Thoracic aorta (tissue), 2 donors: ENCODE measurements at regions not wholly inside any gene's neighbourhood (a gene's known extent, or its start where the extent isn't known, plus 50 kb on each side); places are given as distances from the start of the nearest gene placed in this dataset.
"Not testable (repeated sequence)": the region's sequence is repeated elsewhere in the genome, so short reads cannot be mapped to it uniquely, and the experiment has no call there.

Experiments used
- ATAC-seq: fragments of 150-250 bp; one replicate; pipeline ENCODE4 v1.8.0; 2017; ENCODE audit warnings: low read depth; ENCODE audit not compliant: insufficient number of reproducible peaks, low FRiP score
- DNase-seq: peaks from one replicate; pipeline ENCODE4 v3.0.0-alpha.2; 2020; ENCODE audit warnings: low spot score
- H3K27ac ChIP-seq, 2 donors: fragments of 200-600 bp; sonication (generic); 1 replicate in 1 of 2; 2 replicates in 1 of 2; pipeline ENCODE4 v1.5.1; 2016; ENCODE audit warnings: mild to moderate bottlenecking in 2 of 2, moderate library complexity in 2 of 2
- H3K27me3 ChIP-seq: fragments of 200-600 bp; sonication (generic); replicated peaks from 2 replicates; pipeline ENCODE4 v1.6.0; 2016; ENCODE audit warnings: mild to moderate bottlenecking; ENCODE audit not compliant: insufficient read depth
- H3K36me3 ChIP-seq: fragments of 200-600 bp; sonication (generic); one replicate; pipeline ENCODE4 v1.5.1; 2016
- H3K4me1 ChIP-seq, 2 donors: fragments of 200-600 bp; sonication (generic); 1 replicate in 1 of 2; 2 replicates in 1 of 2; pipeline versions ENCODE4 v1.5.1 to v1.6.0; 2016; ENCODE audit warnings: low read depth in 2 of 2, mild to moderate bottlenecking in 1 of 2; ENCODE audit not compliant: control insufficient read depth in 1 of 2
- H3K4me3 ChIP-seq: fragments of 200-600 bp; sonication (generic); 2 replicates; pipeline ENCODE4 v1.5.1; 2016; ENCODE audit warnings: mild to moderate bottlenecking
- H3K9me3 ChIP-seq: fragments of 200-600 bp; sonication (generic); 2 replicates; pipeline ENCODE4 v1.5.1; 2016

GRCh38 chr6:60374078-60374477 lies 1911.9 kb downstream of the KHDRBS2 start:
- not testable (repeated sequence) for H3K27me3 ChIP-seq, ATAC-seq, H3K4me3 ChIP-seq, H3K9me3 ChIP-seq, H3K4me1 ChIP-seq, DNase-seq, H3K36me3 ChIP-seq, H3K27ac ChIP-seq

- not testable (repeated sequence) for H3K27ac ChIP-seq, H3K27me3 ChIP-seq, DNase-seq, H3K4me3 ChIP-seq, H3K36me3 ChIP-seq, ATAC-seq, H3K9me3 ChIP-seq, H3K4me1 ChIP-seq
These were observed 1918.2 kb downstream of the KHDRBS2 start for GRCh38 chr6:60367800-60368199.

GRCh38 chr6:60365901-60366300 lies 1920.1 kb downstream of the KHDRBS2 start:
- H3K36me3 ChIP-seq, DNase-seq, ATAC-seq, H3K4me3 ChIP-seq, H3K9me3 ChIP-seq, H3K27me3 ChIP-seq, H3K27ac ChIP-seq, H3K4me1 ChIP-seq: not testable (repeated sequence)

- not testable (repeated sequence) for ATAC-seq, H3K4me3 ChIP-seq, H3K4me1 ChIP-seq, H3K36me3 ChIP-seq, H3K9me3 ChIP-seq, H3K27me3 ChIP-seq, DNase-seq, H3K27ac ChIP-seq
These were observed 1943.5 kb downstream of the KHDRBS2 start for GRCh38 chr6:60342411-60343008.

DNA sequence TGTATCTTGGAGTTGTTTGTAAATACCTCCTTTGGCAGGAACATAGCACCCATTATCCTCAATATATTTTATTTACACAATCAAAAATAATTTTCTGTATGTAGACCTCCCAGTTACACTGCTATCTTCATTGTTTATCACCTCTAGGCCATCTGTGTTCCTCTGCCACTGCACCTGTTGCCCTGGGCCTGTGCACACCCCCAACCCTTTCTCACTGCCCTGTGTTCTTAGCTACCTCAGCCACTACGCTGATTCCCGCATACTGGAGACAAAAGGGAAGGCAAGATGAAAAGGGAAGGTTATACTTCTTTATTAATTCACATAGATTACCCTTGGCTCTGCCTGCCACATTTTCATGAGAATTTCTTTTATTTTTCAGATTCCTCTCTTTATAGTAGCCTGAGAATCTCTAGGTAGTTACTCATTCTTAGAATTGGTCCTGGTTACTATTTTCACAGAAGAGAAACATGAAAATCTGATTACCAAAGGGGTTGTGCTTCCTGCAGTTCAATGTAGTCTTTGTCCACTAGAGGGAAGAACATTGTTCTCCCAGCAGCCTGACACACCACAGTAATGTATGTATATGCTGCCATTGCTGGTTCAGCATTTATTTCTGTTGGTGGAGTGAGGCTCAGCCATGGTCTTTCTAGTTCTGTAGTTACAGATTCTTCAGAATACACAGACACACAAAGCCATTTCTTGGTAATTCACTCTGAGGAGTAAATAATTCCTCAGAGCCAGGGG lies 1947.5 kb downstream of the KHDRBS2 start:
- DNase-seq, H3K4me3 ChIP-seq, H3K4me1 ChIP-seq, H3K36me3 ChIP-seq, ATAC-seq, H3K27me3 ChIP-seq, H3K27ac ChIP-seq, H3K9me3 ChIP-seq: not testable (repeated sequence)

GRCh38 chr6:60335124-60335523 lies 1950.9 kb downstream of the KHDRBS2 start:
- not testable (repeated sequence) for DNase-seq, H3K27me3 ChIP-seq, ATAC-seq

GRCh38 chr6:60333708-60334107 lies 1952.3 kb downstream of the KHDRBS2 start:
- not testable (repeated sequence) for ATAC-seq, DNase-seq, H3K27ac ChIP-seq, H3K4me3 ChIP-seq, H3K27me3 ChIP-seq, H3K4me1 ChIP-seq, H3K9me3 ChIP-seq, H3K36me3 ChIP-seq

More at GRCh38 chr6:60335124-60335523, 1950.9 kb downstream of the KHDRBS2 start:
- H3K4me1 ChIP-seq, H3K27ac ChIP-seq, H3K9me3 ChIP-seq, H3K36me3 ChIP-seq, H3K4me3 ChIP-seq: not testable (repeated sequence)

GRCh38 chr6:60308939-60309338 lies 1977.1 kb downstream of the KHDRBS2 start:
- ATAC-seq, H3K4me1 ChIP-seq, DNase-seq, H3K4me3 ChIP-seq, H3K36me3 ChIP-seq, H3K27ac ChIP-seq, H3K27me3 ChIP-seq, H3K9me3 ChIP-seq: not testable (repeated sequence)
